Natural killer cell (primary cell): ENCODE measurements at regions not wholly inside any gene's neighbourhood (a gene's known extent, or its start where the extent isn't known, plus 50 kb on each side); places are given as distances from the start of the nearest gene placed in this dataset.

ENCODE experiments used
- ATAC-seq, 3 donors: fragments of 150-1000 bp in 2 of 3; fragments of 200-7000 bp in 1 of 3; cut with Tn5 transposase; 1 replicate in 1 of 3; 2 replicates in 2 of 3; pipeline ENCODE4 v1.10.0; 2021; ENCODE audit warnings: mild to moderate bottlenecking in 2 of 3, moderate library complexity in 2 of 3
- DNase-seq, 2 donors: peaks; one replicate each; pipeline versions ENCODE4 v3.0.0 to v3.0.0-alpha.2; 2013 to 2021; ENCODE audit warnings: mixed read lengths in 1 of 2
- H3K27ac ChIP-seq: one replicate; pipeline ENCODE4 v1.5.1; 2013; ENCODE audit warnings: mild to moderate bottlenecking, low read length
- H3K27me3 ChIP-seq: one replicate; pipeline ENCODE4 v1.6.1; 2013; ENCODE audit warnings: low read length; ENCODE audit not compliant: control insufficient read depth, insufficient read depth
- H3K36me3 ChIP-seq: one replicate; pipeline ENCODE4 v1.6.1; 2013; ENCODE audit warnings: low read length; ENCODE audit not compliant: control insufficient read depth, insufficient read depth
- H3K4me1 ChIP-seq: one replicate; pipeline ENCODE4 v1.6.1; 2013; ENCODE audit warnings: low read length; ENCODE audit not compliant: control insufficient read depth, insufficient read depth
- H3K4me3 ChIP-seq: one replicate; pipeline ENCODE4 v1.5.1; 2013; ENCODE audit warnings: low read length
- H3K9me3 ChIP-seq: one replicate; pipeline ENCODE4 v1.6.1; 2013; ENCODE audit warnings: low read length; ENCODE audit not compliant: control insufficient read depth, insufficient read depth
- H3K27ac Mint-ChIP-seq, 2 donors: one replicate each; pipeline ENCODE4 v1.8.0; 2022; ENCODE audit warnings: mild to moderate bottlenecking in 2 of 2, mixed read lengths in 2 of 2, moderate library complexity in 1 of 2
- H3K27me3 Mint-ChIP-seq, 2 donors: one replicate each; pipeline ENCODE4 v1.8.0; 2022; ENCODE audit warnings: low read depth in 2 of 2, mixed read lengths in 2 of 2
- H3K36me3 Mint-ChIP-seq: one replicate; pipeline ENCODE4 v1.8.0; 2022; ENCODE audit warnings: mixed read lengths
- H3K4me1 Mint-ChIP-seq, 2 donors: one replicate each; pipeline ENCODE4 v1.8.0; 2022; ENCODE audit warnings: mixed read lengths in 2 of 2
- H3K4me3 Mint-ChIP-seq: one replicate; pipeline ENCODE4 v1.8.0; 2022; ENCODE audit warnings: mild to moderate bottlenecking, moderate library complexity, mixed read lengths
- H3K9me3 Mint-ChIP-seq, 2 donors: one replicate each; pipeline ENCODE4 v1.8.0; 2022; ENCODE audit warnings: mixed read lengths in 2 of 2
- CTCF ChIP-seq: fragments of 200-600 bp; IDR thresholded peaks from one replicate; pipeline ENCODE4 v1.8.0; 2022; ENCODE audit warnings: antibody characterized with exemption
- WGBS: methylation state at CpG from one replicate; pipeline ENCODE4 v1.1.7; 2013; ENCODE audit warnings: missing lambda C conversion rate; ENCODE audit not compliant: insufficient coverage; 5-methylcytosine and 5-hydroxymethylcytosine counted together
- intact Hi-C: fragments of 100-400 bp; cut with micrococcal nuclease; formaldehyde crosslinking; loops from one replicate; pipeline ENCODE4 v1.14.2; 2022

DNA sequence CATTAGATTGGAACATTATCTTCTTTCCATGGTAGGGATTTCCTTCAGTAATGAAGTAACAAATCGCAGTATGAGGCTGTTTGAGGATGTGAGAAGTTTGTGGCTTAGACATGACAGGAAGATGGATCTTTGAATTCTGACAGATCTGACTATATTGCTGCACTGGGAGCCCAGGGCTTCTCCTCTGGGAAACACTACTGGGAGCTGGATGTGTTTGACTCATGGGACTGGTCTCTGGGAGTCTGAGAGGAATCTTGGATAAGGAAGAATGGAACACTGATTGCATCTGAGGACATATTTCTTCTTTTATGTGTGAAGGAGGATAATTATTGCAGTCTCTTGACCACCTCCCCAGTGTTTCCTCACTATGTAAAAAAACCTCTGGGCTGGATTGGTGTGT, 77.2 kb upstream of the ST6GAL2 start:
- no peak overlapping the region for H3K4me3 Mint-ChIP-seq
- Histone ChIP-seq H3K4me1 (no peaks in the 10 kb centered on the region), H3K4me3 (no peak overlapping the region), H3K27me3 (no peaks in the 10 kb centered on the region), H3K9me3 (no peaks in the 10 kb centered on the region), H3K27ac (no peak overlapping the region), H3K36me3 (no peaks in the 10 kb centered on the region)
- TF ChIP-seq CTCF: no peak
- H3K4me1 Mint-ChIP-seq: no peaks in the 10 kb centered on the region
- H3K36me3 Mint-ChIP-seq: no peaks in the 10 kb centered on the region
- WGBS: 60% methylated on average over 1 of the region's 1 CpG
- intact Hi-C loops: no loop called here
- H3K27me3 Mint-ChIP-seq: no peaks in the 10 kb centered on the region
- DNase-seq: no peak
- no peak overlapping the region for H3K27ac Mint-ChIP-seq
- peaks cover 3 to 14% of the 10 kb centered on the region in 2 donors for H3K9me3 Mint-ChIP-seq
- no peak for ATAC-seq

DNA sequence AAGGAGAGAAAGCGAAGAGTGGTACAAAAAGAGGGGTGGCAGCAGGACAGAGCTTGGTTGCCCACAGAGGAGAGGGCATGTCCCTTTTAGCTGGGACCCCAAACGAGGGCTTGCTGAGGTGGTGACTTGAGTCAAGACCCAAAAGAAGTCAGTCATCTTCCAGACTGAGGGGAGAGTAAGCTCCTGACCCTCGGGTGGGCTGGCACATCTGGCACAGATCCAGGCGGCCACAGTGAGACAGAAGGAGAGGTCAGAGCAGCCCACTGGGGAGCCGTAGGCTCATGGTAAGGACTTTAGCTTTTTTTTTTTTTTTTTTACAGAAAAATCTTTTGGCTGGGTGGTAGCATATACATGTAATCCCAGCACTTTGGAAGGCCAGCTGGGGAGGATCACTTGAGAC, 77.9 kb upstream of the ST6GAL2 start:
- H3K9me3 ChIP-seq: no peaks in the 10 kb centered on the region
- DNase-seq: no peak
- Mint-ChIP-seq H3K4me1 (no peaks in the 10 kb centered on the region), H3K27ac (no peak overlapping the region), H3K4me3 (no peak overlapping the region), H3K36me3 (no peaks in the 10 kb centered on the region), H3K27me3 (no peaks in the 10 kb centered on the region), H3K9me3 (peaks cover 6 to 14% of the 10 kb centered on the region in 2 donors)
- no peak overlapping the region for H3K4me3 ChIP-seq
- intact Hi-C loops: no loop called here
- H3K27me3 ChIP-seq: no peaks in the 10 kb centered on the region
- H3K4me1 ChIP-seq: no peaks in the 10 kb centered on the region
- no peaks in the 10 kb centered on the region for H3K36me3 ChIP-seq
- no peak for TF ChIP-seq CTCF
- no peak for ATAC-seq
- no peak overlapping the region for H3K27ac ChIP-seq
- 77% methylated on average over 5 of the region's 5 CpGs for WGBS

DNA sequence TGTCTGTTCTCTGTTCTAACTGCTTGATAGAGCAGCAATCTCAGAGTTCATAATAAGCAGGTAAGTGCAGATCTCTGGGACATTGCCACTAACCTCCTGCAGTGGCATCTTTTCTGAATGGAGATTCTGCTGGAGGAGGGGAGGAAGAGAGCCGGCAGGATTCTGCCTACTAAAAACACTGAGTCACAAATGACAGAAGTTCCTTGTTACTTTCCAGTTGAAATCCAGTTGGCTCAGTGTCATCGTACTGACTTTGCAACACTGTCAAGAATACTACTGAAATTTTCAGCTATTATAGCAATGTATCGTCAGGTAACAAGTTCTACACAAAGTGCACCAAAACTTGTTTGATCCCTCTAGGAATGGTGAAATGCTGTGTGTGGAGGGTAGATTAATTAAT, 79.6 kb upstream of the ST6GAL2 start:
- WGBS: 93% methylated on average over 3 of the region's 3 CpGs
- no peak for DNase-seq
- Histone ChIP-seq H3K4me3 (no peak overlapping the region), H3K4me1 (no peaks in the 10 kb centered on the region), H3K36me3 (no peaks in the 10 kb centered on the region), H3K27ac (no peak overlapping the region), H3K27me3 (no peaks in the 10 kb centered on the region), H3K9me3 (peaks cover 3% of the 10 kb centered on the region)
- TF ChIP-seq CTCF: no peak
- Mint-ChIP-seq H3K4me1 (no peaks in the 10 kb centered on the region), H3K27ac (no peak overlapping the region), H3K27me3 (no peaks in the 10 kb centered on the region), H3K9me3 (peaks cover 9 to 16% of the 10 kb centered on the region in 2 donors), H3K4me3 (no peak overlapping the region), H3K36me3 (no peaks in the 10 kb centered on the region)
- intact Hi-C loops: no loop called here
- ATAC-seq: no peak

GRCh38 chr2:106969777-106970176, 83.8 kb upstream of the ST6GAL2 start:
- Histone ChIP-seq H3K4me3 (no peak overlapping the region), H3K27ac (no peak overlapping the region), H3K36me3 (no peaks in the 10 kb centered on the region), H3K4me1 (no peaks in the 10 kb centered on the region), H3K27me3 (no peaks in the 10 kb centered on the region), H3K9me3 (peaks cover 3% of the 10 kb centered on the region)
- no peaks in the 10 kb centered on the region for H3K36me3 Mint-ChIP-seq
- no peaks in the 10 kb centered on the region for H3K27me3 Mint-ChIP-seq
- H3K9me3 Mint-ChIP-seq: peaks cover 6 to 12% of the 10 kb centered on the region in 2 donors
- H3K27ac Mint-ChIP-seq: no peak overlapping the region
- no peak for DNase-seq
- no peaks in the 10 kb centered on the region for H3K4me1 Mint-ChIP-seq
- no peak for TF ChIP-seq CTCF
- no peak overlapping the region for H3K4me3 Mint-ChIP-seq
- intact Hi-C loops: no loop called here
- no peak for ATAC-seq
- 88% methylated on average over 5 of the region's 5 CpGs for WGBS
